Liver (tissue), 7 donors: ENCODE measurements at regions not wholly inside any gene's neighbourhood (a gene's known extent, or its start where the extent isn't known, plus 50 kb on each side); places are given as distances from the start of the nearest gene placed in this dataset.

ENCODE experiments used
- DNase-seq: peaks from one replicate; pipeline ENCODE4 v3.0.0-alpha.2; 2017; ENCODE audit warnings: low spot score
- H3K27ac ChIP-seq, 2 donors: one replicate each; pipeline ENCODE4 v1.7.0; 2013; ENCODE audit warnings: inconsistent platforms in 2 of 2, low read length in 2 of 2, control low read depth in 1 of 2, low read depth in 1 of 2, mild to moderate bottlenecking in 1 of 2
- H3K27me3 ChIP-seq, 4 donors: one replicate each; pipeline versions ENCODE4 v1.6.1 to v1.7.0; 2013; ENCODE audit warnings: low read length in 3 of 4, inconsistent platforms in 1 of 4, mild to moderate bottlenecking in 1 of 4, moderate library complexity in 1 of 4; ENCODE audit not compliant: control insufficient read depth in 4 of 4, insufficient read depth in 4 of 4
- H3K36me3 ChIP-seq, 4 donors: one replicate each; pipeline versions ENCODE4 v1.6.1 to v1.7.0; 2013; ENCODE audit warnings: low read length in 3 of 4, mild to moderate bottlenecking in 3 of 4, low read depth in 1 of 4, moderate library complexity in 1 of 4; ENCODE audit not compliant: control insufficient read depth in 4 of 4, insufficient read depth in 3 of 4
- H3K4me1 ChIP-seq, 4 donors: one replicate each; pipeline versions ENCODE4 v1.6.1 to v1.7.0; 2013; ENCODE audit warnings: low read length in 3 of 4, mild to moderate bottlenecking in 3 of 4, moderate library complexity in 1 of 4; ENCODE audit not compliant: control insufficient read depth in 4 of 4, insufficient read depth in 4 of 4
- H3K4me3 ChIP-seq, 3 donors: one replicate each; pipeline versions ENCODE4 v1.6.1 to v1.7.0; 2013; ENCODE audit warnings: low read length in 3 of 3, control low read depth in 1 of 3, low read depth in 1 of 3, mild to moderate bottlenecking in 1 of 3
- H3K9ac ChIP-seq, 2 donors: one replicate each; pipeline ENCODE4 v1.7.0; 2013; ENCODE audit warnings: low read length in 2 of 2, mild to moderate bottlenecking in 2 of 2, moderate library complexity in 2 of 2, control low read depth in 1 of 2, low read depth in 1 of 2
- H3K9me3 ChIP-seq, 4 donors: one replicate each; pipeline versions ENCODE4 v1.6.1 to v1.7.0; 2013; ENCODE audit warnings: low read length in 3 of 4; ENCODE audit not compliant: control insufficient read depth in 4 of 4
- ATF3 ChIP-seq: IDR thresholded peaks from 2 replicates; pipeline ENCODE4 v1.6.1; 2016; ENCODE audit warnings: antibody characterized with exemption
- CTCF ChIP-seq: fragments of 150-350 bp; IDR thresholded peaks from 2 replicates; pipeline ENCODE4 v1.5.1; 2017; ENCODE audit warnings: improper control_type of control experiment, low read depth, low read length; ENCODE audit not compliant: missing input control
- EGR1 ChIP-seq, 2 donors: IDR thresholded peaks; 2 replicates each; pipeline ENCODE4 v1.6.1; 2016 to 2018; ENCODE audit warnings: antibody characterized with exemption in 2 of 2, low read depth in 2 of 2
- FOXA1 ChIP-seq: IDR thresholded peaks from 2 replicates; pipeline ENCODE4 v1.6.1; 2016; ENCODE audit warnings: antibody characterized with exemption
- FOXA2 ChIP-seq: IDR thresholded peaks from 2 replicates; pipeline ENCODE4 v1.6.1; 2016; ENCODE audit warnings: antibody characterized with exemption
- GABPA ChIP-seq, 2 donors: IDR thresholded peaks in 1 of 2; conservative IDR thresholded peaks in 1 of 2; 2 replicates each; pipeline ENCODE4 v1.6.1; 2016; ENCODE audit warnings: antibody characterized with exemption in 2 of 2, mild to moderate bottlenecking in 1 of 2, moderate library complexity in 1 of 2
- HNF4A ChIP-seq, 2 donors: conservative IDR thresholded peaks; 2 replicates each; pipeline ENCODE4 v1.6.1; 2016; ENCODE audit warnings: antibody characterized with exemption in 2 of 2, mild to moderate bottlenecking in 2 of 2
- HNF4G ChIP-seq: IDR thresholded peaks from 2 replicates; pipeline ENCODE4 v1.6.1; 2016; ENCODE audit warnings: antibody characterized with exemption
- JUND ChIP-seq, 2 donors: IDR thresholded peaks; 2 replicates each; pipeline ENCODE4 v1.6.1; 2016; ENCODE audit warnings: antibody characterized with exemption in 2 of 2
- MAX ChIP-seq: IDR thresholded peaks from 2 replicates; pipeline ENCODE4 v1.6.1; 2016; ENCODE audit warnings: antibody characterized with exemption
- NR2F2 ChIP-seq: IDR thresholded peaks from 2 replicates; pipeline ENCODE4 v1.6.1; 2016; ENCODE audit warnings: antibody characterized with exemption
- REST ChIP-seq: IDR thresholded peaks from 2 replicates; pipeline ENCODE4 v1.6.1; 2016; ENCODE audit warnings: antibody characterized with exemption, mild to moderate bottlenecking
- RXRA ChIP-seq, 2 donors: IDR thresholded peaks; 2 replicates each; pipeline ENCODE4 v1.6.1; 2017 to 2018; ENCODE audit warnings: antibody characterized with exemption in 2 of 2, mild to moderate bottlenecking in 1 of 2
- SP1 ChIP-seq: IDR thresholded peaks from 2 replicates; pipeline ENCODE4 v1.6.1; 2018; ENCODE audit warnings: antibody characterized with exemption, mild to moderate bottlenecking
- TAF1 ChIP-seq: conservative IDR thresholded peaks from 2 replicates; pipeline ENCODE4 v1.6.1; 2016; ENCODE audit warnings: antibody characterized with exemption, mild to moderate bottlenecking
- YY1 ChIP-seq: IDR thresholded peaks from 2 replicates; pipeline ENCODE4 v1.6.1; 2016; ENCODE audit warnings: antibody characterized with exemption, mild to moderate bottlenecking
- TF ChIP-seq, protein P1 (sequence below): IDR thresholded peaks from 2 replicates; pipeline ENCODE4 v1.6.1; 2016; ENCODE audit warnings: antibody characterized with exemption
- donor health status: healthy.
- donor health status: healthy.
- donor health status: healthy.
- donor health status: healthy.

- no peaks in the 10 kb centered on the region for H3K4me1 ChIP-seq
- no peaks in the 10 kb centered on the region for H3K36me3 ChIP-seq
These were observed 78.1 kb downstream of the BLID start for GRCh38 chr11:122037911-122038310.

More at GRCh38 chr11:122037911-122038310, 78.1 kb downstream of the BLID start:
- H3K27me3 ChIP-seq, result peaks cover 0 to 4% (median 0%) of the 10 kb centered on the region in 4 donors
- H3K4me3 ChIP-seq, result no peak overlapping the region
- no peak for TF ChIP-seq CTCF
- TF ChIP-seq SP1, result no peak
- no peak for TF ChIP-seq NR2F2
- TF ChIP-seq MAX, result no peak
- no peak for TF ChIP-seq HNF4G
- TF ChIP-seq EGR1 (IDR thresholded peaks at IDR 0.05; ENCODE audit: low read depth in 2 of 2), result no peak
- no peak for TF ChIP-seq TAF1
- no peak for TF ChIP-seq JUND (IDR thresholded peaks at IDR 0.05)
- no peak for TF ChIP-seq REST
- TF ChIP-seq FOXA1, result no peak
- no peak for TF ChIP-seq YY1
- TF ChIP-seq HNF4A (conservative IDR thresholded peaks at IDR 0.05), result no peak
- TF ChIP-seq RXRA (IDR thresholded peaks at IDR 0.05), result no peak
- TF ChIP-seq GABPA (IDR thresholded peaks at IDR 0.05 in 1 of 2, conservative IDR thresholded peaks at IDR 0.05 in 1 of 2), result no peak
- no peak for TF ChIP-seq ATF3
- TF ChIP-seq, protein P1, sequence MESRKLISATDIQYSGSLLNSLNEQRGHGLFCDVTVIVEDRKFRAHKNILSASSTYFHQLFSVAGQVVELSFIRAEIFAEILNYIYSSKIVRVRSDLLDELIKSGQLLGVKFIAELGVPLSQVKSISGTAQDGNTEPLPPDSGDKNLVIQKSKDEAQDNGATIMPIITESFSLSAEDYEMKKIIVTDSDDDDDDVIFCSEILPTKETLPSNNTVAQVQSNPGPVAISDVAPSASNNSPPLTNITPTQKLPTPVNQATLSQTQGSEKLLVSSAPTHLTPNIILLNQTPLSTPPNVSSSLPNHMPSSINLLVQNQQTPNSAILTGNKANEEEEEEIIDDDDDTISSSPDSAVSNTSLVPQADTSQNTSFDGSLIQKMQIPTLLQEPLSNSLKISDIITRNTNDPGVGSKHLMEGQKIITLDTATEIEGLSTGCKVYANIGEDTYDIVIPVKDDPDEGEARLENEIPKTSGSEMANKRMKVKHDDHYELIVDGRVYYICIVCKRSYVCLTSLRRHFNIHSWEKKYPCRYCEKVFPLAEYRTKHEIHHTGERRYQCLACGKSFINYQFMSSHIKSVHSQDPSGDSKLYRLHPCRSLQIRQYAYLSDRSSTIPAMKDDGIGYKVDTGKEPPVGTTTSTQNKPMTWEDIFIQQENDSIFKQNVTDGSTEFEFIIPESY, result no peak
- TF ChIP-seq FOXA2, result no peak
- H3K9ac ChIP-seq, result no peak overlapping the region
- no peaks in the 10 kb centered on the region for H3K9me3 ChIP-seq
- H3K27ac ChIP-seq, result no peak overlapping the region
- DNase-seq, result no peak
